Left ventricle myocardium inferior (tissue), 1 donor: ENCODE measurements at regions not wholly inside any gene's neighbourhood (a gene's known extent, or its start where the extent isn't known, plus 50 kb on each side); places are given as distances from the start of the nearest gene placed in this dataset.
A peak's percentile ranks its signal among the peaks of the same experiment; 100 is the strongest.
"Not testable (repeated sequence)": the region's sequence is repeated elsewhere in the genome, so short reads cannot be mapped to it uniquely, and the experiment has no call there.

Experiments used
- DNase-seq: peaks from one replicate; pipeline ENCODE4 v3.0.0-alpha.2; 2020
- H3K27ac ChIP-seq: fragments of 200-600 bp; replicated peaks from 2 replicates; pipeline ENCODE4 v1.8.0; 2021
- H3K27me3 ChIP-seq: fragments of 200-600 bp; 2 replicates; pipeline ENCODE4 v1.8.0; 2021; ENCODE audit warnings: low read depth
- H3K36me3 ChIP-seq: fragments of 200-600 bp; 2 replicates; pipeline ENCODE4 v1.8.0; 2021
- H3K4me1 ChIP-seq: fragments of 200-600 bp; 2 replicates; pipeline ENCODE4 v1.8.0; 2021
- H3K4me3 ChIP-seq: fragments of 200-600 bp; 2 replicates; pipeline ENCODE4 v1.8.0; 2021; ENCODE audit warnings: mild to moderate bottlenecking, moderate library complexity
- H3K9me3 ChIP-seq: fragments of 200-600 bp; replicated peaks from 2 replicates; pipeline ENCODE4 v1.8.0; 2021
- intact Hi-C: fragments of 100-400 bp; cut with micrococcal nuclease; formaldehyde crosslinking; loops from one replicate; pipeline ENCODE4 v1.11.0; 2022
- TF ChIP-seq, protein P1 (sequence below): fragments of 200-600 bp; IDR thresholded peaks from 2 replicates; pipeline ENCODE4 v1.8.0; 2021; ENCODE audit warnings: antibody characterized with exemption, mild to moderate bottlenecking, borderline replicate concordance
- donor health status: DM: no; HTN: yes; CAD: no; lungs with severe emphysema.

DNA sequence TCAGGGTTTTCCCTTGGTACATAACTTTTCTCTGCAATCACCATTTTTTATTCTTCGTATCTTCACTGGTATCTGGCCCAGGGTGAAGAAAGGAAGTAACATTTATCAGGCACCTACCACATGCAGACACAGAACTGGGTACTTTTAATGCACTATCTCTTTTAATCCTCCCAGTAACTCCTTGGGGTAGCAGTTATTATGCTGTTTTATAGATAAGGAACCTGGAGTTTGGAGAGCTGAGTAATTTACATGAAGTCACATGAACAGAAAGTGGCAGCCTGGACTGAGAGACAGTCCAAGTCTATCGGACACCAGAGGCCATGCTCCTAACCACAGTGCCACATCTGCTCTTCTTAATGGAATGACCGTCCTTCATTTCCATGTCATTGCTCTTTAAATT lies 117.1 kb upstream of the PODXL start:
- no peak overlapping the region for H3K27ac ChIP-seq
- H3K4me3 ChIP-seq = no peak overlapping the region
- TF ChIP-seq, protein P1, sequence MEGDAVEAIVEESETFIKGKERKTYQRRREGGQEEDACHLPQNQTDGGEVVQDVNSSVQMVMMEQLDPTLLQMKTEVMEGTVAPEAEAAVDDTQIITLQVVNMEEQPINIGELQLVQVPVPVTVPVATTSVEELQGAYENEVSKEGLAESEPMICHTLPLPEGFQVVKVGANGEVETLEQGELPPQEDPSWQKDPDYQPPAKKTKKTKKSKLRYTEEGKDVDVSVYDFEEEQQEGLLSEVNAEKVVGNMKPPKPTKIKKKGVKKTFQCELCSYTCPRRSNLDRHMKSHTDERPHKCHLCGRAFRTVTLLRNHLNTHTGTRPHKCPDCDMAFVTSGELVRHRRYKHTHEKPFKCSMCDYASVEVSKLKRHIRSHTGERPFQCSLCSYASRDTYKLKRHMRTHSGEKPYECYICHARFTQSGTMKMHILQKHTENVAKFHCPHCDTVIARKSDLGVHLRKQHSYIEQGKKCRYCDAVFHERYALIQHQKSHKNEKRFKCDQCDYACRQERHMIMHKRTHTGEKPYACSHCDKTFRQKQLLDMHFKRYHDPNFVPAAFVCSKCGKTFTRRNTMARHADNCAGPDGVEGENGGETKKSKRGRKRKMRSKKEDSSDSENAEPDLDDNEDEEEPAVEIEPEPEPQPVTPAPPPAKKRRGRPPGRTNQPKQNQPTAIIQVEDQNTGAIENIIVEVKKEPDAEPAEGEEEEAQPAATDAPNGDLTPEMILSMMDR = no peak
- H3K27me3 ChIP-seq = no peaks in the 10 kb centered on the region
- intact Hi-C loops = no loop called here
- H3K36me3 ChIP-seq = no peaks in the 10 kb centered on the region
- no peak for DNase-seq
- H3K9me3 ChIP-seq = no peaks in the 10 kb centered on the region
- H3K4me1 ChIP-seq = peaks cover 4% of the 10 kb centered on the region

- no peak for DNase-seq
Observed at GRCh38 chr7:131670406-131670805, 114.0 kb upstream of the PODXL start.

GRCh38 chr7:131667699-131668098 lies 111.3 kb upstream of the PODXL start:
- no peak overlapping the region for H3K27ac ChIP-seq
- TF ChIP-seq, protein P1 = no peak
- no peak overlapping the region for H3K4me3 ChIP-seq
- intact Hi-C loops = no loop called here
- no peaks in the 10 kb centered on the region for H3K4me1 ChIP-seq
- H3K36me3 ChIP-seq = no peaks in the 10 kb centered on the region
- no peaks in the 10 kb centered on the region for H3K9me3 ChIP-seq
- DNase-seq = no peak
- no peaks in the 10 kb centered on the region for H3K27me3 ChIP-seq

More at GRCh38 chr7:131670406-131670805, 114.0 kb upstream of the PODXL start:
- TF ChIP-seq, protein P1 = no peak
- intact Hi-C loops = no loop called here
- Histone ChIP-seq H3K36me3 (no peaks in the 10 kb centered on the region), H3K27ac (no peak overlapping the region), H3K4me3 (no peak overlapping the region), H3K4me1 (peaks cover 4% of the 10 kb centered on the region), H3K27me3 (no peaks in the 10 kb centered on the region), H3K9me3 (no peaks in the 10 kb centered on the region)

DNA sequence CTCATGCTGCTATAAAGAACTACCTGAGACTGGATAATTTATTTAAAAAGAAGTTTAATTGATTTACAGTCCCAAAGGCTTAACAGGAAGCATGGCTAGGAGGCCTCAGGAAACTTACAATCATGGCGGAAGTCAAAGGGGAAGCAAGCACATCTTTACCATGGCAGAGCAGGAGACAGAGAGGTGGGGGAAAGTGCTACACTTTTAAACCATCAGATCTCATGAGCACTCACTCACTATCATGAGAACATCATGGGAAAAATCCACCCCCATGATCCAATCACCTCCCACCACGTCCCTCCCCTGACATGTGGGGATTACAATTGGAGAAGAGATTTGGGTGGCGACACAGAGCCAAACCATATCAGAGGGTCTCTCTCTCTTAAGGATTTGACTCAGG lies 108.6 kb upstream of the PODXL start:
- no peaks in the 10 kb centered on the region for H3K36me3 ChIP-seq
- peak overlapping the region; percentile 6 for H3K27ac ChIP-seq
- TF ChIP-seq, protein P1 = no peak
- intact Hi-C loops = no loop called here
- no peak overlapping the region for H3K4me3 ChIP-seq
- no peaks in the 10 kb centered on the region for H3K27me3 ChIP-seq
- H3K4me1 ChIP-seq = no peaks in the 10 kb centered on the region
- DNase-seq = no peak
- H3K9me3 ChIP-seq = no peaks in the 10 kb centered on the region

GRCh38 chr7:131664570-131664969 lies 108.1 kb upstream of the PODXL start:
- intact Hi-C loops = no loop called here
- H3K27ac ChIP-seq = no peak overlapping the region

DNA sequence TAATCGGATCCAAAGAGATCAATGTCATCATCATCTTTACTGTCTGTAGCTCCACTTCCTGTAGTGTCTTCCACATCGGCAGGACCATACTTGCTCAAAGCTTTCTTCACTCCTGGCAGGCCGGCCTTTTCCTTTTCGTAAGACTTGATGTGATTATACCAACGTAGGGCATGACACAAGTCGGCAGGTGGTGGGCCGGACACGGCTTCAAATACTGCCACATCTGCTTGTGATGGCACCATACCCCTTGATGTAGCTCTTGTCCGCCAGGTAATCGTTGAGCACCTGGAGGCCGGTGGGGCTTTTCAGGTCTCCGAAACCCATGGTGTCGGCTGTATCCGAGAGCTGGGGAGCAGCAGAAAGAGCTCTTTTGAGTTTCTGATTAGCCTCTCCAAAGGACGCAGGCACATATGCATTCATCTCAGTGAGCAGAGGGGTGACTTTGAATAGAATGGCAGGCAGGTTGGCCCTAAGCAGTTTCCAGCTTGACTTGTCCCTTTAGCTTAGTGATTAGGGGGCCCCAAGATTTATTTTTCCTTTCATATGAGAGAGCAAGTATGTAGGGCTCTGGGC lies 106.0 kb upstream of the PODXL start:
- H3K27me3 ChIP-seq = not testable (repeated sequence)

More at GRCh38 chr7:131664570-131664969, 108.1 kb upstream of the PODXL start:
- DNase-seq = no peak
- no peaks in the 10 kb centered on the region for H3K9me3 ChIP-seq
- no peaks in the 10 kb centered on the region for H3K27me3 ChIP-seq
- H3K4me3 ChIP-seq = no peak overlapping the region
- TF ChIP-seq, protein P1 = no peak
- H3K36me3 ChIP-seq = no peaks in the 10 kb centered on the region
- no peaks in the 10 kb centered on the region for H3K4me1 ChIP-seq

More for the DNA sequence above, 106.0 kb upstream of the PODXL start:
- H3K9me3 ChIP-seq, DNase-seq, intact Hi-C loops, H3K36me3 ChIP-seq, H3K4me3 ChIP-seq, H3K27ac ChIP-seq: not testable (repeated sequence)
- H3K4me1 ChIP-seq = peaks cover 11% of the 10 kb centered on the region
